Mesendoderm (in vitro differentiated cells): ENCODE measurements at regions not wholly inside any gene's neighbourhood (a gene's known extent, or its start where the extent isn't known, plus 50 kb on each side); places are given as distances from the start of the nearest gene placed in this dataset.

ENCODE experiments used
- DNase-seq: peaks from one replicate; pipeline ENCODE4 v3.0.0; 2013
- H2AK5ac ChIP-seq: 2 replicates; pipeline ENCODE4 v1.6.1; 2013; ENCODE audit warnings: low read length, inconsistent platforms
- H2BK120ac ChIP-seq: 2 replicates; pipeline ENCODE4 v1.6.1; 2013; ENCODE audit warnings: low read depth, mild to moderate bottlenecking, low read length, moderate library complexity, mixed read lengths
- H2BK15ac ChIP-seq: replicated peaks from 2 replicates; pipeline ENCODE4 v1.6.1; 2013; ENCODE audit warnings: low read depth, mild to moderate bottlenecking, moderate library complexity
- H2BK5ac ChIP-seq: 2 replicates; pipeline ENCODE4 v1.6.1; 2013; ENCODE audit warnings: low read length, inconsistent platforms
- H3K18ac ChIP-seq: 2 replicates; pipeline ENCODE4 v1.6.1; 2013; ENCODE audit warnings: mild to moderate bottlenecking, low read length, mixed read lengths
- H3K23ac ChIP-seq: one replicate; pipeline ENCODE4 v1.6.1; 2013; ENCODE audit warnings: low read length
- H3K27ac ChIP-seq: 2 replicates; pipeline ENCODE4 v1.5.1; 2013; ENCODE audit warnings: low read depth, mild to moderate bottlenecking, inconsistent platforms, low read length, moderate library complexity
- H3K27me3 ChIP-seq: 2 replicates; pipeline ENCODE4 v1.6.1; 2013; ENCODE audit warnings: low read length, control low read depth, mild to moderate bottlenecking, inconsistent platforms; ENCODE audit not compliant: insufficient read depth, poor library complexity
- H3K36me3 ChIP-seq: 2 replicates; pipeline ENCODE4 v1.6.1; 2013; ENCODE audit warnings: low read length, inconsistent platforms; ENCODE audit not compliant: control insufficient read depth, insufficient read depth
- H3K4ac ChIP-seq: one replicate; pipeline ENCODE4 v1.6.1; 2013; ENCODE audit warnings: low read depth, mild to moderate bottlenecking, low read length, moderate library complexity
- H3K4me1 ChIP-seq: 2 replicates; pipeline ENCODE4 v1.6.1; 2013; ENCODE audit warnings: low read depth, low read length, inconsistent platforms; ENCODE audit not compliant: control insufficient read depth
- H3K4me2 ChIP-seq: 2 replicates; pipeline ENCODE4 v1.6.1; 2013; ENCODE audit warnings: low read length
- H3K4me3 ChIP-seq: 2 replicates; pipeline ENCODE4 v1.5.1; 2013; ENCODE audit warnings: mild to moderate bottlenecking, low read length
- H3K56ac ChIP-seq: one replicate; pipeline ENCODE4 v1.6.1; 2013; ENCODE audit warnings: low read length
- H3K79me1 ChIP-seq: 2 replicates; pipeline ENCODE4 v1.6.1; 2013; ENCODE audit warnings: low read length, inconsistent platforms
- H3K79me2 ChIP-seq: 2 replicates; pipeline ENCODE4 v1.6.1; 2013; ENCODE audit warnings: mild to moderate bottlenecking, low read length; ENCODE audit not compliant: control insufficient read depth, insufficient read depth
- H3K9ac ChIP-seq: 2 replicates; pipeline ENCODE4 v1.6.1; 2013; ENCODE audit warnings: low read length, inconsistent platforms
- H4K5ac ChIP-seq: one replicate; pipeline ENCODE4 v1.6.1; 2013; ENCODE audit warnings: low read length
- H4K8ac ChIP-seq: one replicate; pipeline ENCODE4 v1.6.1; 2013; ENCODE audit warnings: low read depth, mild to moderate bottlenecking, control low read depth, low read length, moderate library complexity
- WGBS: extraction: QIAGEN DNeasy Blood & Tissue Kit; methylation state at CpG from one replicate; pipeline ENCODE4 v1.1.7; 2013; ENCODE audit warnings: low lambda C conversion rate, missing lambda C conversion rate; ENCODE audit not compliant: insufficient coverage; ENCODE audit errors: extremely low coverage; 5-methylcytosine and 5-hydroxymethylcytosine counted together

GRCh38 chr5:71843111-71843510 is 124.0 kb downstream of the CARTPT start:
- H2BK15ac ChIP-seq: no peak overlapping the region
- no peak overlapping the region for H3K23ac ChIP-seq
- H3K4me1 ChIP-seq: no peaks in the 10 kb centered on the region
- H3K4me3 ChIP-seq: no peak overlapping the region
- H3K36me3 ChIP-seq: no peaks in the 10 kb centered on the region
- no peak overlapping the region for H3K9ac ChIP-seq
- H2AK5ac ChIP-seq: no peak overlapping the region
- no peaks in the 10 kb centered on the region for H3K79me1 ChIP-seq
- H4K5ac ChIP-seq: no peak overlapping the region
- H4K8ac ChIP-seq: no peak overlapping the region
- H3K4ac ChIP-seq: no peak overlapping the region
- no peak overlapping the region for H2BK5ac ChIP-seq
- H2BK120ac ChIP-seq: no peak overlapping the region
- no peak for DNase-seq
- H3K79me2 ChIP-seq: no peaks in the 10 kb centered on the region
- no peak overlapping the region for H3K27ac ChIP-seq
- no CpG with 5 or more reads among the region's 3 CpGs for WGBS
- H3K56ac ChIP-seq: no peak overlapping the region
- no peak overlapping the region for H3K4me2 ChIP-seq
- H3K18ac ChIP-seq: no peak overlapping the region
- no peaks in the 10 kb centered on the region for H3K27me3 ChIP-seq

GRCh38 chr5:71844862-71845261 is 125.8 kb downstream of the CARTPT start:
- Histone ChIP-seq H3K27ac (no peak overlapping the region), H4K8ac (no peak overlapping the region), H3K79me1 (no peaks in the 10 kb centered on the region), H3K79me2 (no peaks in the 10 kb centered on the region), H2BK120ac (no peak overlapping the region), H2AK5ac (no peak overlapping the region), H2BK15ac (no peak overlapping the region), H4K5ac (no peak overlapping the region), H2BK5ac (no peak overlapping the region), H3K4me1 (no peaks in the 10 kb centered on the region), H3K36me3 (no peaks in the 10 kb centered on the region), H3K4me3 (no peak overlapping the region), H3K9ac (no peak overlapping the region), H3K56ac (no peak overlapping the region), H3K4me2 (no peak overlapping the region), H3K4ac (no peak overlapping the region), H3K18ac (no peak overlapping the region), H3K23ac (no peak overlapping the region), H3K27me3 (no peaks in the 10 kb centered on the region)
- DNase-seq: no peak
- WGBS: no CpG with 5 or more reads among the region's 3 CpGs

DNA sequence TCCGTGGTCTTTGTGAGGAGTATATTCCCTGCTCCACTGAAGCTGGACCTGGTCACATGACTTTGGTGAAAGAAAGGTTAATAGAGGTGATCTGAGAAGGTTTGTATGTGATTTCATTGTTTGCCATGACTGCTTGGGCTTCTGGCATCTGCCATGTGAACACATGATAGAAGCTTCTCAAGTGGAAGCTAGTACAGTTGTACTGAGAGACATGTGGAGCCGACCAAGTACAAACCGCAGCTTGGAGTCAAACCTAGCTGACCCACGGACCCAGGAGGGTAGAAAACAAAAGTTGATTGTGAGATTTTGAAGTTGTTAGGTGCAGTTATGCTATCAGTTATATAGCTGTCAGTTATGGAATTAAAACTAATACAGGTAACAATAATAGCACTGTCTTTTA is 140.4 kb downstream of the CARTPT start:
- Histone ChIP-seq H2BK120ac (no peak overlapping the region), H3K36me3 (no peaks in the 10 kb centered on the region), H3K79me2 (no peaks in the 10 kb centered on the region), H3K9ac (no peak overlapping the region), H3K4ac (no peak overlapping the region), H3K23ac (no peak overlapping the region), H2AK5ac (no peak overlapping the region), H3K4me3 (no peak overlapping the region), H3K4me2 (no peak overlapping the region), H2BK5ac (no peak overlapping the region), H4K8ac (no peak overlapping the region), H3K4me1 (no peaks in the 10 kb centered on the region), H2BK15ac (no peak overlapping the region), H3K79me1 (no peaks in the 10 kb centered on the region), H3K18ac (no peak overlapping the region), H3K56ac (no peak overlapping the region), H3K27ac (no peak overlapping the region), H3K27me3 (no peaks in the 10 kb centered on the region), H4K5ac (no peak overlapping the region)
- no CpG with 5 or more reads among the region's 4 CpGs for WGBS
- no peak for DNase-seq

DNA sequence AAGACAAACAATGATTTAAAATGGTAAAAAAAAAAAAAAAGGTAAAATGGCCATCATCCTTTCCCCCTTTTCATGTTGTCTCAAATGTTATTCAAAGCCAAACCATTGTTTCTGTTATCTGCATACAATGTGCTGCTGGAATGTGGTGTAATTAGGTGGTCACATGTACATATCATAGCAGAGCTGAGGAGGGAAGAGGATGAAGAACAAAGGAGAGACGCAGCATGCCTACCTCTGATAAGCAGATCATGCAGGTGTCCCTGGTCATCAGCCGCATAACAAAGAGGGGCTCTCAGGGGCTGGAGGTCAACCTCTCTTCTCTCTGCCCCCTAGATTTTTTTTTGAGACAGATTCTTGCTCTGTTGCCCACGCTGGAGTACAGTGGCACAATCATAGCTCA is 141.0 kb downstream of the CARTPT start:
- no peaks in the 10 kb centered on the region for H3K4me1 ChIP-seq
- no CpG with 5 or more reads among the region's 3 CpGs for WGBS
- H3K36me3 ChIP-seq: no peaks in the 10 kb centered on the region
- H3K27ac ChIP-seq: no peak overlapping the region
- H2AK5ac ChIP-seq: no peak overlapping the region
- no peak overlapping the region for H3K18ac ChIP-seq
- H4K5ac ChIP-seq: no peak overlapping the region
- no peak overlapping the region for H3K56ac ChIP-seq
- H3K4me3 ChIP-seq: no peak overlapping the region
- no peak overlapping the region for H2BK5ac ChIP-seq
- peak; percentile 85 for DNase-seq
- H3K4ac ChIP-seq: no peak overlapping the region
- no peak overlapping the region for H2BK15ac ChIP-seq
- H3K4me2 ChIP-seq: no peak overlapping the region
- H3K9ac ChIP-seq: no peak overlapping the region
- H3K79me2 ChIP-seq: no peaks in the 10 kb centered on the region
- no peaks in the 10 kb centered on the region for H3K27me3 ChIP-seq
- H3K23ac ChIP-seq: no peak overlapping the region
- H4K8ac ChIP-seq: no peak overlapping the region
- no peaks in the 10 kb centered on the region for H3K79me1 ChIP-seq
- H2BK120ac ChIP-seq: no peak overlapping the region

- no peak overlapping the region for H4K8ac ChIP-seq
- H3K9ac ChIP-seq: no peak overlapping the region
- no peaks in the 10 kb centered on the region for H3K36me3 ChIP-seq
- no peak overlapping the region for H3K23ac ChIP-seq
- H3K4me3 ChIP-seq: no peak overlapping the region
- no peak overlapping the region for H3K27ac ChIP-seq
- no peak overlapping the region for H3K4ac ChIP-seq
- no peaks in the 10 kb centered on the region for H3K4me1 ChIP-seq
- no CpG with 5 or more reads among the region's 1 CpG for WGBS
- no peak overlapping the region for H2BK5ac ChIP-seq
- no peak overlapping the region for H2AK5ac ChIP-seq
- H4K5ac ChIP-seq: no peak overlapping the region
- no peak overlapping the region for H3K56ac ChIP-seq
- H3K4me2 ChIP-seq: no peak overlapping the region
- H3K27me3 ChIP-seq: no peaks in the 10 kb centered on the region
- no peak overlapping the region for H2BK120ac ChIP-seq
- H3K79me2 ChIP-seq: no peaks in the 10 kb centered on the region
- H3K79me1 ChIP-seq: no peaks in the 10 kb centered on the region
- no peak overlapping the region for H2BK15ac ChIP-seq
- no peak overlapping the region for H3K18ac ChIP-seq
- no peak for DNase-seq
Observed at GRCh38 chr5:71861682-71862081, 142.6 kb downstream of the CARTPT start.

GRCh38 chr5:71862087-71862486 is 143.0 kb downstream of the CARTPT start:
- Histone ChIP-seq H4K5ac (no peak overlapping the region), H3K18ac (no peak overlapping the region), H2BK5ac (no peak overlapping the region), H3K4me3 (no peak overlapping the region), H4K8ac (no peak overlapping the region), H2BK15ac (no peak overlapping the region), H3K27ac (no peak overlapping the region), H3K23ac (no peak overlapping the region), H3K79me2 (no peaks in the 10 kb centered on the region), H2AK5ac (no peak overlapping the region), H3K4me2 (no peak overlapping the region), H3K36me3 (no peaks in the 10 kb centered on the region), H3K4ac (no peak overlapping the region), H3K4me1 (no peaks in the 10 kb centered on the region), H3K79me1 (no peaks in the 10 kb centered on the region), H2BK120ac (no peak overlapping the region), H3K56ac (no peak overlapping the region), H3K27me3 (no peaks in the 10 kb centered on the region), H3K9ac (no peak overlapping the region)
- DNase-seq: no peak
- no CpG with 5 or more reads among the region's 1 CpG for WGBS
